GM12865 (cell line): ENCODE measurements at regions not wholly inside any gene's neighbourhood (a gene's known extent, or its start where the extent isn't known, plus 50 kb on each side); places are given as distances from the start of the nearest gene placed in this dataset.
A peak's percentile ranks its signal among the peaks of the same experiment; 100 is the strongest.

ENCODE experiments used
- DNase-seq: peaks from one replicate; pipeline ENCODE4 v3.0.0; 2010; ENCODE audit warnings: low read depth
- H3K4me3 ChIP-seq: 2 replicates; pipeline ENCODE4 v1.5.1; 2011; ENCODE audit warnings: mild to moderate bottlenecking, low read depth, low read length, control low read depth
- CTCF ChIP-seq: IDR thresholded peaks from 2 replicates; pipeline ENCODE4 v1.5.1; 2011; ENCODE audit warnings: low read length, control low read depth, low read depth, inconsistent platforms; ENCODE audit not compliant: insufficient read depth; ENCODE audit errors: missing control alignments

- no peak for DNase-seq
- no peak for TF ChIP-seq CTCF
- no peak overlapping the region for H3K4me3 ChIP-seq
Measured at GRCh38 chr12:82565966-82566365, 120.7 kb upstream of the TMTC2 start.

- TF ChIP-seq CTCF, result no peak
- no peak overlapping the region for H3K4me3 ChIP-seq
- no peak for DNase-seq
Measured at GRCh38 chr12:82567688-82568087, 119.0 kb upstream of the TMTC2 start.

- no peak for TF ChIP-seq CTCF
- no peak for DNase-seq
- H3K4me3 ChIP-seq, result no peak overlapping the region
Measured at GRCh38 chr12:82574191-82574590, 112.5 kb upstream of the TMTC2 start.

GRCh38 chr12:82578725-82579124 lies 108.0 kb upstream of the TMTC2 start:
- TF ChIP-seq CTCF, result no peak
- no peak overlapping the region for H3K4me3 ChIP-seq
- DNase-seq, result no peak

- no peak overlapping the region for H3K4me3 ChIP-seq
- DNase-seq, result no peak
- TF ChIP-seq CTCF, result no peak
Measured at GRCh38 chr12:82583756-82584155, 103.0 kb upstream of the TMTC2 start.

- no peak for TF ChIP-seq CTCF
- DNase-seq, result peak; percentile 47
- H3K4me3 ChIP-seq, result no peak overlapping the region
Measured at GRCh38 chr12:82593143-82593542, 93.6 kb upstream of the TMTC2 start.

- DNase-seq, result peak; percentile 71
- no peak for TF ChIP-seq CTCF
- H3K4me3 ChIP-seq, result peak overlapping the region; percentile 26
Measured at GRCh38 chr12:82593901-82594396, 92.8 kb upstream of the TMTC2 start.
